Activated CD8-positive, alpha-beta T cell treated with anti-CD3 and anti-CD28 coated beads, Interleukin-2, amount 10 ng/mL, durations not matched to agents 7 days and 5 days (primary cell): ENCODE measurements at regions not wholly inside any gene's neighbourhood (a gene's known extent, or its start where the extent isn't known, plus 50 kb on each side); places are given as distances from the start of the nearest gene placed in this dataset.

Experiments used
- ATAC-seq: fragments of 150-1000 bp; cut with Tn5 transposase; one replicate; pipeline ENCODE4 v1.10.0; 2021; ENCODE audit warnings: moderate library complexity
- CTCF ChIA-PET: fragments of 350-600 bp; sonication (Branson Sonifier 250); formaldehyde crosslinking; loops from one replicate; lab custom pipeline; 2021; ENCODE audit warnings: antibody characterized with exemption; lab: Charles Lee
- POLR2A ChIA-PET: fragments of 350-600 bp; sonication (Branson Sonifier 250); formaldehyde crosslinking; loops from one replicate; lab custom pipeline; 2021; ENCODE audit warnings: antibody characterized with exemption; lab: Charles Lee
- DNase-seq: peaks from one replicate; pipeline ENCODE4 v3.0.0-alpha.2; 2020
- H3K27ac Mint-ChIP-seq: one replicate; pipeline ENCODE4 v1.8.0; 2021; ENCODE audit warnings: mild to moderate bottlenecking, mixed read lengths
- H3K27me3 Mint-ChIP-seq: one replicate; pipeline ENCODE4 v1.8.0; 2021; ENCODE audit warnings: low read depth, mixed read lengths
- H3K36me3 Mint-ChIP-seq: one replicate; pipeline ENCODE4 v1.8.0; 2021; ENCODE audit warnings: low read depth, mixed read lengths
- H3K4me1 Mint-ChIP-seq: one replicate; pipeline ENCODE4 v1.8.0; 2021; ENCODE audit warnings: low read depth, mixed read lengths
- H3K4me3 Mint-ChIP-seq: one replicate; pipeline ENCODE4 v1.8.0; 2021; ENCODE audit warnings: mild to moderate bottlenecking, mixed read lengths
- H3K9me3 Mint-ChIP-seq: one replicate; pipeline ENCODE4 v1.8.0; 2022; ENCODE audit warnings: mixed read lengths; ENCODE audit not compliant: insufficient read depth

DNA sequence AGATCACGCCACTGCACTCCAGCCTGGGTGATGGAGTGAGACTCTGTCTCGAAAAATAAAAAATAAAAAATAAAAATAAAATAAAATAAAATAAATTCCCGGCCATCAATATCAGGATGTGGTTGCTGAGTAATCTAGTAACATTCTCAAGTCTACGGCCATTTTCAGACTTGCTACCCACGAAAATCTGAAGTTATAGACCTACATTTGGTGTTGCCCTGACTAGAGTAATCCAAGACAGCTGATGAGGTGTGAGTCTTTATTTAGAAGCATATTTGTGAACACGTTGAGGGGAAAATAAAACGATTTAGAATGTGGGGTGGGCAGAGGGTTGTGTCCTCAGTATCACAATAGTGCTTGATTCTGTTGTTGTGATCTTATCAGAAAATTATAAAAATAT lies 130.2 kb upstream of the MID1 start:
- Mint-ChIP-seq H3K4me1 (no peaks in the 10 kb centered on the region), H3K27me3 (no peaks in the 10 kb centered on the region), H3K36me3 (no peaks in the 10 kb centered on the region), H3K9me3 (no peaks in the 10 kb centered on the region), H3K4me3 (no peak overlapping the region), H3K27ac (no peak overlapping the region)
- POLR2A ChIA-PET = no interaction called here
- ATAC-seq (no peak), DNase-seq (no peak)
- CTCF ChIA-PET = no interaction called here

- H3K27me3 Mint-ChIP-seq = no peaks in the 10 kb centered on the region
- POLR2A ChIA-PET = no interaction called here
- ATAC-seq = no peak
- H3K36me3 Mint-ChIP-seq = no peaks in the 10 kb centered on the region
- no peak overlapping the region for H3K27ac Mint-ChIP-seq
- CTCF ChIA-PET = no interaction called here
- H3K4me3 Mint-ChIP-seq = no peak overlapping the region
- no peaks in the 10 kb centered on the region for H3K4me1 Mint-ChIP-seq
- no peaks in the 10 kb centered on the region for H3K9me3 Mint-ChIP-seq
- no peak for DNase-seq
These were observed 132.7 kb upstream of the MID1 start for GRCh38 chrX:10753116-10753515.

DNA sequence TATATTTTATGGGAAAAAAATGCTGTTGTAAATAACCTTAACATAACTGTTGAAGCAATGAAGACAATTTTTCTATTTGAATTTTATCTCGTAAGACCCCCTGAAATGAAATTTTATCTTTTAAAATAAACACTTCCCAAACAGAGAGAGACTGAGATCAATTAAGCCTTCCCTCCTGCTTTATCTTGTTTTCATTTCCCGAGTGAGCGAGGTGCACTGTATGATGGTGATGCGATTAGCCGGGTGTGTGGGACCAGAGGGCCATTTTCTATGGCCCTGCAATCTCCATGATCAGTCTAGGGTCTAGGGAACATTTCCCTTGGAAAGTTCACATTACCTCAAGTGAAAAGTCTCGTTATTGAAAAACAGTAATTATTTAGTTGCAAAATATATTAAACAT lies 134.1 kb upstream of the MID1 start:
- no peaks in the 10 kb centered on the region for H3K9me3 Mint-ChIP-seq
- H3K36me3 Mint-ChIP-seq = no peaks in the 10 kb centered on the region
- DNase-seq (no peak), ATAC-seq (no peak)
- H3K27ac Mint-ChIP-seq = no peak overlapping the region
- no peaks in the 10 kb centered on the region for H3K4me1 Mint-ChIP-seq
- no peaks in the 10 kb centered on the region for H3K27me3 Mint-ChIP-seq
- H3K4me3 Mint-ChIP-seq = no peak overlapping the region
- POLR2A ChIA-PET = interaction anchor here (0.6 kb wide), 1 partner anchor 30 kb away, joined by 4 read pairs; no protein-coding TSS in a partner anchor
- CTCF ChIA-PET = no interaction called here

- CTCF ChIA-PET = no interaction called here
- no peak overlapping the region for H3K4me3 Mint-ChIP-seq
- POLR2A ChIA-PET = no interaction called here
- no peak for ATAC-seq
- H3K36me3 Mint-ChIP-seq = no peaks in the 10 kb centered on the region
- no peaks in the 10 kb centered on the region for H3K4me1 Mint-ChIP-seq
- no peak overlapping the region for H3K27ac Mint-ChIP-seq
- no peaks in the 10 kb centered on the region for H3K9me3 Mint-ChIP-seq
- no peak for DNase-seq
- no peaks in the 10 kb centered on the region for H3K27me3 Mint-ChIP-seq
These were observed 135.3 kb upstream of the MID1 start for GRCh38 chrX:10755439-10756334.

DNA sequence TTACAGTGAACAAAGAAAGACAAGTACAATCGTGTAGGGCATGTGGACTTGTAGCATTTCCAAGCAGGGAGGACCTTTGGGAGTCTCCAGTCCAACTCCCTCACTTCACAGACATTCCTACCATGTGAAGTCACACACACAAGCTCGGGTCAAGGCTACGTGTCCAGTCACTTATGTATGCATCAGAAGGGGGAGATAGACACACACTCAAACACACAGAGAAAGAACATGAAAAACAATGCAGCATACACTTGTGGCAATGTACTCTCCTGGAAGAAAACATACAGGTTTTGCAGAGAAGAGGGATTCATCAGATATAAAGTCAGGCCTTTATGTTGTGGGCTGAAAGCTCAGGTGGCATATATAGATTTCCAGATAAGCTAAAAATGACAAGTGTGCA lies 136.1 kb upstream of the MID1 start:
- DNase-seq (no peak), ATAC-seq (no peak)
- no peaks in the 10 kb centered on the region for H3K4me1 Mint-ChIP-seq
- POLR2A ChIA-PET = no interaction called here
- no peak overlapping the region for H3K27ac Mint-ChIP-seq
- H3K9me3 Mint-ChIP-seq = no peaks in the 10 kb centered on the region
- CTCF ChIA-PET = no interaction called here
- H3K4me3 Mint-ChIP-seq = no peak overlapping the region
- no peaks in the 10 kb centered on the region for H3K27me3 Mint-ChIP-seq
- no peaks in the 10 kb centered on the region for H3K36me3 Mint-ChIP-seq

- H3K27me3 Mint-ChIP-seq = no peaks in the 10 kb centered on the region
- ChIA-PET POLR2A (no interaction called here), CTCF (no interaction called here)
- no peaks in the 10 kb centered on the region for H3K36me3 Mint-ChIP-seq
- ATAC-seq (no peak), DNase-seq (no peak)
- no peaks in the 10 kb centered on the region for H3K4me1 Mint-ChIP-seq
- H3K4me3 Mint-ChIP-seq = no peak overlapping the region
- H3K27ac Mint-ChIP-seq = no peak overlapping the region
- no peaks in the 10 kb centered on the region for H3K9me3 Mint-ChIP-seq
These were observed 138.9 kb upstream of the MID1 start for GRCh38 chrX:10759141-10759799.

- CTCF ChIA-PET = no interaction called here
- DNase-seq = no peak
- Mint-ChIP-seq H3K27ac (no peak overlapping the region), H3K4me3 (no peak overlapping the region), H3K36me3 (no peaks in the 10 kb centered on the region), H3K4me1 (no peaks in the 10 kb centered on the region), H3K27me3 (no peaks in the 10 kb centered on the region), H3K9me3 (no peaks in the 10 kb centered on the region)
- POLR2A ChIA-PET = no interaction called here
- no peak for ATAC-seq
These were observed 141.1 kb upstream of the MID1 start for GRCh38 chrX:10761447-10761846.

DNA sequence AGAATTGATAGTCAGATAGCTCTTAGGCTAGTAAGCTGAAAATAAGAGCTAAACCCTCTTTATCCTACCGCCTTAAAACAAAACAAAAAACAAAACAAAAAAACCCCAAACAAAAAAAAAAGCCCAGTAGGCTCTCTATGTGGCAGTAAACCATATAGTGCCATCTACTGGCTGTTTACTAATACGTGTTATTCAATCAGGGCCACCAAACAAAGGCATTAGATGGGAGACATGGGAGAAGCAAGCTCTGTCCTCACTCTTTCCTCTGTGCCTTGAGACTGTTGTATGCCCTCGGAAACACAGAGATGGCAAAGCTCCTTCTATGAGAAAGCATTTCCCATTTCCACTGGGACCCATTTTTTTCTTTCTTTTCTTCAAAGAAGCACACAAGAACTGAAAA lies 148.8 kb upstream of the MID1 start:
- Mint-ChIP-seq H3K36me3 (no peaks in the 10 kb centered on the region), H3K4me3 (no peak overlapping the region), H3K4me1 (no peaks in the 10 kb centered on the region), H3K9me3 (no peaks in the 10 kb centered on the region), H3K27me3 (no peaks in the 10 kb centered on the region), H3K27ac (no peak overlapping the region)
- CTCF ChIA-PET = interaction anchor here (1.8 kb wide), 1 partner anchor 579 kb away, joined by 11 read pairs; no protein-coding TSS in a partner anchor
- POLR2A ChIA-PET = no interaction called here
- ATAC-seq (no peak), DNase-seq (no peak)

- no peak for DNase-seq
- POLR2A ChIA-PET = no interaction called here
- ATAC-seq = no peak
- no peaks in the 10 kb centered on the region for H3K27me3 Mint-ChIP-seq
- no peak overlapping the region for H3K27ac Mint-ChIP-seq
- H3K9me3 Mint-ChIP-seq = no peaks in the 10 kb centered on the region
- H3K4me3 Mint-ChIP-seq = no peak overlapping the region
- no peaks in the 10 kb centered on the region for H3K36me3 Mint-ChIP-seq
- CTCF ChIA-PET = interaction anchor here (1.8 kb wide), 1 partner anchor 580 kb away, joined by 11 read pairs; no protein-coding TSS in a partner anchor
- no peaks in the 10 kb centered on the region for H3K4me1 Mint-ChIP-seq
These were observed 149.6 kb upstream of the MID1 start for GRCh38 chrX:10769696-10770619.

- Mint-ChIP-seq H3K27ac (no peak overlapping the region), H3K36me3 (no peaks in the 10 kb centered on the region), H3K9me3 (no peaks in the 10 kb centered on the region), H3K4me1 (no peaks in the 10 kb centered on the region), H3K4me3 (no peak overlapping the region), H3K27me3 (no peaks in the 10 kb centered on the region)
- POLR2A ChIA-PET = no interaction called here
- ATAC-seq = no peak
- no peak for DNase-seq
- CTCF ChIA-PET = no interaction called here
These were observed 152.9 kb upstream of the MID1 start for GRCh38 chrX:10773318-10773717.

DNA sequence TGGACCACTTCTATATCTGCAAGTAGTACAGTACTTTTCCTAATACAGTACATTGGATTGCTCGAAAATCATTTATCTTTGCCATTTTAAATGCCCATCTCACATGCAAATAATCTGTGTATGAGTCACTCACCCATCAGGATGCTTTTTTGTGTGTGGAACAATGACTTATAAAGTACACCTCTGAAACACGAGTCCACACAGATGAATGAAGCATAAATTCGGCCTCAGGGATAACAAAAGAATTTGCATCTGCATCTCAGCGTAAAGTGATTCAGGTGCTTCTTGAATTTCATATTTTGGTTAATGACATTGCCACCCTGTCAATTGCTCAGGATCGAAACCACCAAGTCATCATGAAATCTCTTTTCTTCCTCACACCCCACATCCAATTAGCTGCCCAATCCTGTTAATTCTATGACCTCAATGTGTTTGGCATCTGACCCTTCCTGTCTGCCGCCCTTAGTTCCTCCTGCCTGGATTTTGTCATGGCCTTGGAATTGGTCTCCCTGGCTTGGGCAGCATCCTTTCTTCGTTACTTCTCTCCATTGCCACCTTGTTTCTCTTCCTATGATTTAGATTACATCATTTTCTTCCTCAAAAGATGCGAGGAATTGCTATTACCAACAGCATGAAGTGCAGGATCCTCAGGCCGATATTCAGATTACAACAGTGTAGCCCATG lies 161.6 kb upstream of the MID1 start:
- DNase-seq (no peak), ATAC-seq (no peak)
- H3K4me3 Mint-ChIP-seq = no peak overlapping the region
- H3K36me3 Mint-ChIP-seq = no peaks in the 10 kb centered on the region
- ChIA-PET POLR2A (no interaction called here), CTCF (no interaction called here)
- no peaks in the 10 kb centered on the region for H3K4me1 Mint-ChIP-seq
- no peak overlapping the region for H3K27ac Mint-ChIP-seq
- H3K9me3 Mint-ChIP-seq = no peaks in the 10 kb centered on the region
- H3K27me3 Mint-ChIP-seq = no peaks in the 10 kb centered on the region
